GM12892 (cell line): ENCODE measurements at regions not wholly inside any gene's neighbourhood (a gene's known extent, or its start where the extent isn't known, plus 50 kb on each side); places are given as distances from the start of the nearest gene placed in this dataset.
A peak's percentile ranks its signal among the peaks of the same experiment; 100 is the strongest.

Experiments
- DNase-seq: peaks from one replicate; pipeline ENCODE4 v3.0.0; 2011; ENCODE audit not compliant: insufficient read length
- FAIRE-seq: peaks from 2 replicates; lab custom pipeline; 2011; peaks lifted over from hg19 to GRCh38; lab: Jason Lieb, UNC
- POLR2A ChIP-seq: IDR thresholded peaks from 2 replicates; pipeline ENCODE4 v1.6.1; 2011; ENCODE audit warnings: low read depth, low read length, control low read depth
- POLR2AphosphoS5 ChIP-seq: IDR thresholded peaks from 2 replicates; pipeline ENCODE4 v1.6.1; 2011; ENCODE audit warnings: low read depth, low read length, control low read depth
- TAF1 ChIP-seq: IDR thresholded peaks from 2 replicates; pipeline ENCODE4 v1.6.1; 2011; ENCODE audit warnings: low read depth, mild to moderate bottlenecking, control low read depth, low read length, borderline replicate concordance

GRCh38 chr11:110776081-110776480 lies 63.8 kb upstream of the ARHGAP20 start:
- DNase-seq (no peak), FAIRE-seq (no peak)
- TF ChIP-seq TAF1 (no peak), POLR2AphosphoS5 (no peak), POLR2A (no peak)

- no peak for DNase-seq
- FAIRE-seq = no peak
- TF ChIP-seq TAF1 (no peak), POLR2AphosphoS5 (no peak), POLR2A (no peak)
Observed at GRCh38 chr11:110774138-110775014, 62.1 kb upstream of the ARHGAP20 start.

GRCh38 chr11:110773442-110773841 lies 61.2 kb upstream of the ARHGAP20 start:
- TF ChIP-seq POLR2AphosphoS5 (no peak), TAF1 (no peak), POLR2A (no peak)
- no peak for DNase-seq
- FAIRE-seq = no peak

- no peak for TF ChIP-seq POLR2A
- TF ChIP-seq POLR2AphosphoS5 = no peak
- no peak for TF ChIP-seq TAF1
- no peak for FAIRE-seq
- DNase-seq = no peak
Observed at GRCh38 chr11:110772863-110773262, 60.6 kb upstream of the ARHGAP20 start.

- FAIRE-seq = no peak
- TF ChIP-seq POLR2AphosphoS5 (no peak), TAF1 (no peak), POLR2A (no peak)
- no peak for DNase-seq
Observed at GRCh38 chr11:110766316-110766715, 54.1 kb upstream of the ARHGAP20 start.

- DNase-seq = no peak
- TF ChIP-seq TAF1 (no peak), POLR2A (no peak), POLR2AphosphoS5 (no peak)
- FAIRE-seq = no peak
Observed at GRCh38 chr11:110764485-110764884, 52.2 kb upstream of the ARHGAP20 start.

- FAIRE-seq (peak; percentile 44), DNase-seq (no peak)
- TF ChIP-seq TAF1 = no peak
- no peak for TF ChIP-seq POLR2AphosphoS5
- no peak for TF ChIP-seq POLR2A
Observed at GRCh38 chr11:110763249-110764011, 51.2 kb upstream of the ARHGAP20 start.

GRCh38 chr11:110762590-110762989 lies 50.4 kb upstream of the ARHGAP20 start:
- no peak for FAIRE-seq

More at GRCh38 chr11:110762590-110762989, 50.4 kb upstream of the ARHGAP20 start:
- no peak for DNase-seq
- TF ChIP-seq POLR2AphosphoS5 (no peak), TAF1 (no peak), POLR2A (no peak)
